K562 (cell line): ENCODE measurements at regions not wholly inside any gene's neighbourhood (a gene's known extent, or its start where the extent isn't known, plus 50 kb on each side); places are given as distances from the start of the nearest gene placed in this dataset.

Source experiments
- ATAC-seq: fragments of 200-7000 bp; cut with Tn5 transposase; 3 replicates; pipeline ENCODE4 v1.9.1; 2020; ENCODE audit warnings: moderate library complexity
- BruUV-seq: library from RNA; stranded (reverse); fragments of 400-500 nt; replicated peaks from 2 replicates; lab custom pipeline; 2021; lab: Mats Ljungman, UMichigan
- CTCF ChIA-PET: fragments of 300-600 bp; formaldehyde crosslinking; extraction: SDS; loops from one replicate; lab custom pipeline; 2021; ENCODE audit warnings: low intra/inter-chr PET ratio; lab: Yijun Ruan, JAX
- POLR2A ChIA-PET: fragments of 300-600, 350-650 bp; sonication (Branson Sonifier 250); formaldehyde crosslinking; extraction: SDS; loops from one replicate; lab custom pipeline; 2021; ENCODE audit warnings: antibody characterized with exemption, inconsistent platforms; lab: Yijun Ruan, JAX
- DNase-seq, 4 experiments: peaks; one replicate each; pipeline versions ENCODE4 v3.0.0 to v3.0.0-alpha.2; 2011 to 2018; ENCODE audit warnings: low spot score in 3 of 4, mixed read lengths in 3 of 4; ENCODE audit errors: extremely low read depth in 1 of 4
- FAIRE-seq: peaks from 2 replicates; lab custom pipeline; 2011; peaks lifted over from hg19 to GRCh38; lab: Jason Lieb, UNC
- H2AFZ ChIP-seq: 2 replicates; pipeline ENCODE4 v1.6.0; 2011; ENCODE audit warnings: low read depth, low read length, control low read depth, inconsistent platforms
- H3K27ac ChIP-seq: fragments of 200-600 bp; 3 replicates; pipeline ENCODE4 v1.8.0; 2011; ENCODE audit warnings: low read depth, mild to moderate bottlenecking, control low read depth, inconsistent platforms, low read length, moderate library complexity, mixed read lengths; ENCODE audit errors: extremely low read depth
- H3K27me3 ChIP-seq, 2 experiments: fragments of 300-600 bp in 1 of 2; 2 replicates in 1 of 2; 3 replicates in 1 of 2; pipeline versions ENCODE4 v1.6.0 to v1.8.0; 2011; ENCODE audit warnings: inconsistent platforms in 2 of 2, low read length in 2 of 2, mild to moderate bottlenecking in 1 of 2, mixed read lengths in 1 of 2, moderate library complexity in 1 of 2; ENCODE audit not compliant: control insufficient read depth in 2 of 2, insufficient read depth in 2 of 2
- H3K36me3 ChIP-seq: fragments of 300-600 bp; 3 replicates; pipeline ENCODE4 v1.8.0; 2011; ENCODE audit warnings: mild to moderate bottlenecking, low read length, inconsistent platforms; ENCODE audit not compliant: control insufficient read depth, insufficient read depth
- H3K4me1 ChIP-seq, 2 experiments: fragments of 200-600 bp in 1 of 2; replicated peaks in 1 of 2; 2 replicates in 1 of 2; 3 replicates in 1 of 2; pipeline versions ENCODE4 v1.5.1 to v1.8.0; 2011; ENCODE audit warnings: inconsistent platforms in 2 of 2, low read length in 2 of 2, mild to moderate bottlenecking in 1 of 2, mixed read lengths in 1 of 2, moderate library complexity in 1 of 2; ENCODE audit not compliant: control insufficient read depth in 2 of 2, insufficient read depth in 2 of 2
- H3K4me2 ChIP-seq: 2 replicates; pipeline ENCODE4 v1.6.1; 2011; ENCODE audit warnings: low read length, control low read depth, inconsistent platforms, mixed read lengths; ENCODE audit not compliant: insufficient read depth
- H3K4me3 ChIP-seq: fragments of 200-600 bp; sonication (generic), shearing (Covaris generic); 2 replicates; pipeline ENCODE4 v1.5.1; 2016; ENCODE audit warnings: control low read depth, inconsistent platforms
- H3K79me2 ChIP-seq: fragments of 200-600 bp; 3 replicates; pipeline ENCODE4 v1.8.0; 2011; ENCODE audit warnings: low read length, inconsistent platforms; ENCODE audit not compliant: control insufficient read depth, insufficient read depth
- H3K9ac ChIP-seq, 2 experiments: 2 replicates each; pipeline versions ENCODE4 v1.6.0 to v1.6.1; 2011; ENCODE audit warnings: low read depth in 2 of 2, low read length in 2 of 2, control low read depth in 1 of 2, inconsistent platforms in 1 of 2, mild to moderate bottlenecking in 1 of 2, mixed read lengths in 1 of 2; ENCODE audit not compliant: insufficient read depth in 1 of 2
- H3K9me1 ChIP-seq: one replicate; pipeline ENCODE4 v1.6.0; 2011; ENCODE audit warnings: inconsistent platforms, mild to moderate bottlenecking, low read length, moderate library complexity; ENCODE audit not compliant: control insufficient read depth, insufficient read depth
- H3K9me3 ChIP-seq: replicated peaks from 2 replicates; pipeline ENCODE4 v1.5.1; 2011; ENCODE audit warnings: low read depth, low read length, inconsistent platforms; ENCODE audit not compliant: control insufficient read depth, insufficient read depth
- H4K20me1 ChIP-seq: replicated peaks from 2 replicates; pipeline ENCODE4 v1.6.1; 2011; ENCODE audit warnings: low read length, inconsistent platforms, mixed read lengths; ENCODE audit not compliant: control insufficient read depth, insufficient read depth
- CBX5 ChIP-seq: IDR thresholded peaks from 2 replicates; pipeline ENCODE4 v1.6.1; 2014; ENCODE audit warnings: low read depth, borderline replicate concordance
- CTCFL ChIP-seq: IDR thresholded peaks from 2 replicates; pipeline ENCODE4 v1.6.1; 2011; ENCODE audit warnings: borderline replicate concordance, low read depth, mild to moderate bottlenecking, moderate library complexity, low read length; ENCODE audit not compliant: insufficient read depth, poor library complexity, severe bottlenecking
- FIP1L1 ChIP-seq: fragments of 200-400 bp; formaldehyde crosslinking; IDR thresholded peaks from 2 replicates; pipeline ENCODE4 v1.6.1; 2018; ENCODE audit warnings: mild to moderate bottlenecking, low read depth, low read length; ENCODE audit not compliant: poor library complexity, severe bottlenecking
- HNRNPK ChIP-seq: fragments of 200-400 bp; formaldehyde crosslinking; IDR thresholded peaks from one replicate; pipeline ENCODE4 v1.6.1; 2018; ENCODE audit warnings: mild to moderate bottlenecking, low read depth, low read length; ENCODE audit not compliant: poor library complexity, severe bottlenecking
- ZNF583 ChIP-seq: fragments of 250-450 bp; sonication (Bioruptor Pico); IDR thresholded peaks from 2 replicates; pipeline ENCODE4 v1.4.0; 2020
- ZNF75A ChIP-seq: fragments of 450-650 bp; formaldehyde crosslinking; IDR thresholded peaks from 2 replicates; pipeline ENCODE4 v1.4.0; 2020; ENCODE audit warnings: mild to moderate bottlenecking
- WGBS: fragments of 100-300 bp; shearing (Covaris generic); methylation state at CpG from one replicate; pipeline ENCODE4 v1.1.6; 2016; ENCODE audit warnings: low coverage, mixed read lengths; ENCODE audit not compliant: insufficient coverage; ENCODE audit errors: missing lambda C conversion rate; 5-methylcytosine and 5-hydroxymethylcytosine counted together
- in situ Hi-C: fragments of 300-500 bp; cut with MboI; formaldehyde crosslinking; loops from 4 replicates; pipeline ENCODE4 v1.15.0; 2018; ENCODE audit warnings: inconsistent platforms, mixed read lengths
- intact Hi-C: fragments of 100-400 bp; cut with micrococcal nuclease; formaldehyde crosslinking; loops from 2 replicates; pipeline ENCODE4 v1.14.2; 2022
- TF ChIP-seq, protein P1 (sequence below), 2 experiments: fragments of 450-650 bp in 1 of 2; sonication (generic) in 1 of 2; formaldehyde crosslinking in 1 of 2; IDR thresholded peaks; 2 replicates each; pipeline versions ENCODE4 v1.7.1 to v1.9.0; 2016 to 2022; ENCODE audit warnings: inconsistent platforms in 1 of 2, mild to moderate bottlenecking in 1 of 2, missing genetic modification reagents in 1 of 2
- TF ChIP-seq, protein P2 (sequence below): fragments of 450-650 bp; conservative IDR thresholded peaks from 2 replicates; pipeline ENCODE4 v1.6.1; 2016; ENCODE audit warnings: missing genetic modification characterization, low read depth, mild to moderate bottlenecking, missing compliant biosample characterization, moderate library complexity

- Histone ChIP-seq H3K9ac (no peak overlapping the region), H3K4me1 (no peaks in the 10 kb centered on the region), H4K20me1 (no peaks in the 10 kb centered on the region), H3K27ac (no peak overlapping the region), H3K4me3 (no peak overlapping the region), H2AFZ (no peak overlapping the region), H3K27me3 (peaks cover 5 to 9% of the 10 kb centered on the region in 2 experiments; a peak in 4 of 5 replicates), H3K79me2 (no peaks in the 10 kb centered on the region), H3K9me3 (no peaks in the 10 kb centered on the region), H3K9me1 (no peaks in the 10 kb centered on the region), H3K36me3 (no peaks in the 10 kb centered on the region), H3K4me2 (no peak overlapping the region)
- DNase-seq (no peak), FAIRE-seq (no peak), ATAC-seq (no peak)
- in situ Hi-C loops: loop anchor here (25.0 kb wide), 1 partner anchor 746 kb away; no protein-coding TSS in a partner anchor
- intact Hi-C loops: loop anchor here (10.0 kb wide), 3 partner anchors 77 to 323 kb away; no protein-coding TSS in a partner anchor
- BruUV-seq: no TSS peak
- WGBS: 0% methylated on average over 5 of the region's 5 CpGs
- CTCF ChIA-PET: no interaction called here
- POLR2A ChIA-PET: interaction anchor here (0.5 kb wide), 1 partner anchor 154 kb away, joined by 3 read pairs; no protein-coding TSS in a partner anchor
- TF ChIP-seq CTCFL: no peak
- no peak for TF ChIP-seq HNRNPK
- no peak for TF ChIP-seq ZNF75A (CRISPR knock-in tag)
- TF ChIP-seq FIP1L1: no peak
- TF ChIP-seq, protein P1, sequence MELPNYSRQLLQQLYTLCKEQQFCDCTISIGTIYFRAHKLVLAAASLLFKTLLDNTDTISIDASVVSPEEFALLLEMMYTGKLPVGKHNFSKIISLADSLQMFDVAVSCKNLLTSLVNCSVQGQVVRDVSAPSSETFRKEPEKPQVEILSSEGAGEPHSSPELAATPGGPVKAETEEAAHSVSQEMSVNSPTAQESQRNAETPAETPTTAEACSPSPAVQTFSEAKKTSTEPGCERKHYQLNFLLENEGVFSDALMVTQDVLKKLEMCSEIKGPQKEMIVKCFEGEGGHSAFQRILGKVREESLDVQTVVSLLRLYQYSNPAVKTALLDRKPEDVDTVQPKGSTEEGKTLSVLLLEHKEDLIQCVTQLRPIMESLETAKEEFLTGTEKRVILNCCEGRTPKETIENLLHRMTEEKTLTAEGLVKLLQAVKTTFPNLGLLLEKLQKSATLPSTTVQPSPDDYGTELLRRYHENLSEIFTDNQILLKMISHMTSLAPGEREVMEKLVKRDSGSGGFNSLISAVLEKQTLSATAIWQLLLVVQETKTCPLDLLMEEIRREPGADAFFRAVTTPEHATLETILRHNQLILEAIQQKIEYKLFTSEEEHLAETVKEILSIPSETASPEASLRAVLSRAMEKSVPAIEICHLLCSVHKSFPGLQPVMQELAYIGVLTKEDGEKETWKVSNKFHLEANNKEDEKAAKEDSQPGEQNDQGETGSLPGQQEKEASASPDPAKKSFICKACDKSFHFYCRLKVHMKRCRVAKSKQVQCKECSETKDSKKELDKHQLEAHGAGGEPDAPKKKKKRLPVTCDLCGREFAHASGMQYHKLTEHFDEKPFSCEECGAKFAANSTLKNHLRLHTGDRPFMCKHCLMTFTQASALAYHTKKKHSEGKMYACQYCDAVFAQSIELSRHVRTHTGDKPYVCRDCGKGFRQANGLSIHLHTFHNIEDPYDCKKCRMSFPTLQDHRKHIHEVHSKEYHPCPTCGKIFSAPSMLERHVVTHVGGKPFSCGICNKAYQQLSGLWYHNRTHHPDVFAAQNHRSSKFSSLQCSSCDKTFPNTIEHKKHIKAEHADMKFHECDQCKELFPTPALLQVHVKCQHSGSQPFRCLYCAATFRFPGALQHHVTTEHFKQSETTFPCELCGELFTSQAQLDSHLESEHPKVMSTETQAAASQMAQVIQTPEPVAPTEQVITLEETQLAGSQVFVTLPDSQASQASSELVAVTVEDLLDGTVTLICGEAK (IDR thresholded peaks at IDR 0.05): no peak
- TF ChIP-seq, protein P1 (CRISPR knock-in tag; IDR thresholded peaks at IDR 0.05): no peak
- no peak for TF ChIP-seq CBX5
- TF ChIP-seq, protein P2, sequence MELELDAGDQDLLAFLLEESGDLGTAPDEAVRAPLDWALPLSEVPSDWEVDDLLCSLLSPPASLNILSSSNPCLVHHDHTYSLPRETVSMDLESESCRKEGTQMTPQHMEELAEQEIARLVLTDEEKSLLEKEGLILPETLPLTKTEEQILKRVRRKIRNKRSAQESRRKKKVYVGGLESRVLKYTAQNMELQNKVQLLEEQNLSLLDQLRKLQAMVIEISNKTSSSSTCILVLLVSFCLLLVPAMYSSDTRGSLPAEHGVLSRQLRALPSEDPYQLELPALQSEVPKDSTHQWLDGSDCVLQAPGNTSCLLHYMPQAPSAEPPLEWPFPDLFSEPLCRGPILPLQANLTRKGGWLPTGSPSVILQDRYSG (tag): no peak
- TF ChIP-seq ZNF583 (CRISPR knock-in tag): no peak
Observed at GRCh38 chr7:22008087-22008486, 62.4 kb upstream of the CDCA7L start.
